IMR-90 (cell line): ENCODE measurements at regions not wholly inside any gene's neighbourhood (a gene's known extent, or its start where the extent isn't known, plus 50 kb on each side); places are given as distances from the start of the nearest gene placed in this dataset.

Source experiments
- ATAC-seq: fragments of 200-7000 bp; cut with Tn5 transposase; 2 replicates; pipeline ENCODE4 v1.9.1; 2020; ENCODE audit warnings: low read depth, mild to moderate bottlenecking, moderate library complexity
- BruUV-seq: library from RNA; stranded (reverse); fragments of 400-500 nt; replicated peaks from 2 replicates; lab custom pipeline; 2021; lab: Mats Ljungman, UMichigan
- CTCF ChIA-PET: fragments of 300-600 bp; formaldehyde crosslinking; extraction: SDS; loops from one replicate; lab custom pipeline; 2021; ENCODE audit warnings: antibody characterized with exemption; lab: Yijun Ruan, JAX
- POLR2A ChIA-PET: fragments of 300-600 bp; sonication (Branson Sonifier 250); formaldehyde crosslinking; loops from one replicate; lab custom pipeline; 2022; ENCODE audit warnings: antibody characterized with exemption; ENCODE audit not compliant: unreplicated experiment; lab: Charles Lee
- DNase-seq: peaks from one replicate; pipeline ENCODE4 v3.0.0; 2013
- H2AFZ ChIP-seq: replicated peaks from 2 replicates; pipeline ENCODE3; 2013; ENCODE audit warnings: low read length, mild to moderate bottlenecking; ENCODE audit not compliant: poor library complexity
- H2AK5ac ChIP-seq: 2 replicates; pipeline ENCODE4 v1.6.1; 2013; ENCODE audit warnings: low read depth, low read length, inconsistent platforms
- H2AK9ac ChIP-seq: replicated peaks from 2 replicates; pipeline ENCODE3; 2013; ENCODE audit warnings: mild to moderate bottlenecking, low read depth, low read length, moderate library complexity; ENCODE audit not compliant: poor library complexity
- H2BK120ac ChIP-seq: 2 replicates; pipeline ENCODE4 v1.6.1; 2013; ENCODE audit warnings: low read depth, low read length, inconsistent platforms
- H2BK15ac ChIP-seq: 3 replicates; pipeline ENCODE4 v1.6.1; 2013; ENCODE audit warnings: low read depth, low read length, inconsistent platforms
- H2BK20ac ChIP-seq: 2 replicates; pipeline ENCODE4 v1.6.1; 2013; ENCODE audit warnings: low read depth, mild to moderate bottlenecking, inconsistent platforms, low read length, moderate library complexity
- H2BK5ac ChIP-seq: 2 replicates; pipeline ENCODE4 v1.6.1; 2013; ENCODE audit warnings: mild to moderate bottlenecking, low read depth, low read length, inconsistent platforms; ENCODE audit not compliant: poor library complexity, severe bottlenecking
- H3K14ac ChIP-seq: replicated peaks from 2 replicates; pipeline ENCODE4 v1.6.1; 2013; ENCODE audit warnings: low read depth, low read length, inconsistent platforms
- H3K18ac ChIP-seq: 2 replicates; pipeline ENCODE4 v1.6.1; 2013; ENCODE audit warnings: low read depth, low read length, control low read depth
- H3K23ac ChIP-seq: 2 replicates; pipeline ENCODE4 v1.6.1; 2013; ENCODE audit warnings: low read depth, low read length, inconsistent platforms
- H3K27ac ChIP-seq: 2 replicates; pipeline ENCODE4 v1.5.1; 2013; ENCODE audit warnings: mild to moderate bottlenecking, control low read depth, low read length; ENCODE audit not compliant: insufficient read depth
- H3K27me3 ChIP-seq: 2 replicates; pipeline ENCODE4 v1.6.1; 2013; ENCODE audit warnings: low read length; ENCODE audit not compliant: control insufficient read depth, insufficient read depth
- H3K36me3 ChIP-seq: 2 replicates; pipeline ENCODE4 v1.6.1; 2013; ENCODE audit warnings: low read length, mixed read lengths; ENCODE audit not compliant: control insufficient read depth, insufficient read depth
- H3K4ac ChIP-seq: 2 replicates; pipeline ENCODE4 v1.6.1; 2013; ENCODE audit warnings: low read depth, low read length, inconsistent platforms
- H3K4me1 ChIP-seq: 2 replicates; pipeline ENCODE4 v1.6.1; 2013; ENCODE audit warnings: low read length, mixed read lengths; ENCODE audit not compliant: control insufficient read depth, insufficient read depth
- H3K4me2 ChIP-seq: 2 replicates; pipeline ENCODE4 v1.6.1; 2013; ENCODE audit warnings: low read depth, mild to moderate bottlenecking, control low read depth, low read length, moderate library complexity
- H3K4me3 ChIP-seq: 2 replicates; pipeline ENCODE4 v1.5.1; 2013; ENCODE audit warnings: low read depth, mild to moderate bottlenecking, control low read depth, low read length, moderate library complexity; ENCODE audit not compliant: insufficient read depth
- H3K56ac ChIP-seq: 2 replicates; pipeline ENCODE4 v1.6.1; 2013; ENCODE audit warnings: low read length, inconsistent platforms; ENCODE audit not compliant: insufficient read depth; ENCODE audit errors: extremely low read depth
- H3K79me1 ChIP-seq, 2 experiments: 2 replicates each; pipeline ENCODE4 v1.6.1; 2013; ENCODE audit warnings: low read length in 2 of 2, inconsistent platforms in 1 of 2, low read depth in 1 of 2
- H3K9ac ChIP-seq: 2 replicates; pipeline ENCODE4 v1.6.1; 2013; ENCODE audit warnings: low read depth, low read length, control low read depth
- H3K9me1 ChIP-seq: 2 replicates; pipeline ENCODE4 v1.6.1; 2013; ENCODE audit warnings: low read length, inconsistent platforms; ENCODE audit not compliant: insufficient read depth
- H3K9me3 ChIP-seq: 2 replicates; pipeline ENCODE4 v1.6.1; 2013; ENCODE audit warnings: low read length; ENCODE audit not compliant: control insufficient read depth, insufficient read depth
- H4K20me1 ChIP-seq: 2 replicates; pipeline ENCODE4 v1.6.1; 2013; ENCODE audit warnings: low read length, inconsistent platforms; ENCODE audit not compliant: insufficient read depth
- H4K5ac ChIP-seq: 2 replicates; pipeline ENCODE4 v1.6.1; 2013; ENCODE audit warnings: mild to moderate bottlenecking, low read depth, low read length, control low read depth
- H4K8ac ChIP-seq, 2 experiments: 2 replicates each; pipeline ENCODE4 v1.6.1; 2013; ENCODE audit warnings: low read depth in 2 of 2, low read length in 2 of 2, control low read depth in 1 of 2, inconsistent platforms in 1 of 2
- H4K91ac ChIP-seq: 2 replicates; pipeline ENCODE4 v1.6.1; 2013; ENCODE audit warnings: low read depth, low read length, inconsistent platforms; ENCODE audit not compliant: insufficient read depth
- BHLHE40 ChIP-seq: fragments of 150-350 bp; IDR thresholded peaks from 2 replicates; pipeline ENCODE4 v1.6.1; 2016; ENCODE audit warnings: mild to moderate bottlenecking, low read depth, low read length
- CEBPB ChIP-seq: IDR thresholded peaks from 2 replicates; pipeline ENCODE4 v1.6.1; 2012; ENCODE audit warnings: low read depth, low read length, improper control_type of control experiment
- CHD1 ChIP-seq: IDR thresholded peaks from 2 replicates; pipeline ENCODE4 v1.6.1; 2012; ENCODE audit warnings: low read depth, low read length, improper control_type of control experiment
- CTCF ChIP-seq: conservative IDR thresholded peaks from 2 replicates; pipeline ENCODE4 v1.5.1; 2012; ENCODE audit warnings: mild to moderate bottlenecking, low read depth, low read length, improper control_type of control experiment
- ELK1 ChIP-seq: fragments of 150-350 bp; IDR thresholded peaks from 2 replicates; pipeline ENCODE4 v1.6.1; 2016; ENCODE audit warnings: low read depth, mild to moderate bottlenecking, low read length, moderate library complexity, borderline replicate concordance
- FOS ChIP-seq: fragments of 150-350 bp; IDR thresholded peaks from 2 replicates; pipeline ENCODE4 v1.6.1; 2016; ENCODE audit warnings: low read depth, low read length
- MAFK ChIP-seq: IDR thresholded peaks from 2 replicates; pipeline ENCODE4 v1.6.1; 2012; ENCODE audit warnings: low read depth, low read length, improper control_type of control experiment
- MAZ ChIP-seq: IDR thresholded peaks from 2 replicates; pipeline ENCODE4 v1.6.1; 2012; ENCODE audit warnings: low read depth, mild to moderate bottlenecking, low read length, improper control_type of control experiment, moderate library complexity, borderline replicate concordance
- MXI1 ChIP-seq: IDR thresholded peaks from 2 replicates; pipeline ENCODE4 v1.6.1; 2012; ENCODE audit warnings: low read depth, mild to moderate bottlenecking, low read length, moderate library complexity, borderline replicate concordance
- NFE2L2 ChIP-seq: fragments of 150-350 bp; IDR thresholded peaks from 2 replicates; pipeline ENCODE4 v1.6.1; 2016; ENCODE audit warnings: low read depth, mild to moderate bottlenecking, low read length
- POLR2A ChIP-seq: IDR thresholded peaks from 2 replicates; pipeline ENCODE4 v1.6.1; 2012; ENCODE audit warnings: mild to moderate bottlenecking, low read depth, low read length
- RAD21 ChIP-seq: IDR thresholded peaks from 2 replicates; pipeline ENCODE4 v1.6.1; 2012; ENCODE audit warnings: low read length, improper control_type of control experiment
- RCOR1 ChIP-seq: IDR thresholded peaks from 2 replicates; pipeline ENCODE4 v1.6.1; 2012; ENCODE audit warnings: mild to moderate bottlenecking, low read length, improper control_type of control experiment; ENCODE audit not compliant: insufficient replicate concordance
- RFX5 ChIP-seq: IDR thresholded peaks from 2 replicates; pipeline ENCODE4 v1.8.0; 2012; ENCODE audit warnings: low read depth, mild to moderate bottlenecking, low read length, moderate library complexity
- SMC3 ChIP-seq: fragments of 150-350 bp; IDR thresholded peaks from 2 replicates; pipeline ENCODE4 v1.6.1; 2016; ENCODE audit warnings: low read depth, mild to moderate bottlenecking, antibody characterized with exemption, low read length, moderate library complexity
- WGBS, 2 experiments: methylation state at CpG; one replicate each; pipeline versions ENCODE4 v1.1.5 to v1.1.7; 2013; ENCODE audit warnings: missing lambda C conversion rate in 2 of 2; ENCODE audit not compliant: insufficient read length in 1 of 2; ENCODE audit errors: extremely low coverage in 2 of 2; 5-methylcytosine and 5-hydroxymethylcytosine counted together
- dilution Hi-C: fragments of 300-500 bp; cut with HindIII; formaldehyde crosslinking; loops from one replicate; pipeline ENCODE4 v1.14.3; 2018; ENCODE audit warnings: low sequenced_read_pairs; ENCODE audit not compliant: unreplicated experiment
- in situ Hi-C: fragments of 300-500 bp; cut with MboI; formaldehyde crosslinking; loops from 3 replicates; pipeline ENCODE4 v1.14.3; 2019; ENCODE audit warnings: low sequenced_read_pairs, inconsistent platforms, mixed read lengths
- intact Hi-C: fragments of 100-400 bp; cut with micrococcal nuclease; formaldehyde crosslinking; loops from 2 replicates; pipeline ENCODE4 v1.10.0; 2022
- TF ChIP-seq, protein P1 (sequence below): fragments of 150-350 bp; IDR thresholded peaks from 2 replicates; pipeline ENCODE4 v1.6.1; 2017; ENCODE audit warnings: mild to moderate bottlenecking, antibody characterized with exemption, low read length, low read depth

- peak overlapping the region; percentile 68; the same call in 1 of the 2 replicates for H3K18ac ChIP-seq
- CTCF ChIA-PET: no interaction called here
- H3K9me1 ChIP-seq: peaks cover 6% of the 10 kb centered on the region
These were observed 181.1 kb downstream of the TGFB2 start for GRCh38 chr1:218526198-218526580.

More at GRCh38 chr1:218526198-218526580, 181.1 kb downstream of the TGFB2 start:
- H3K56ac ChIP-seq: no peak overlapping the region
- WGBS, 2 experiments: no CpG with 5 or more reads among the region's 1 CpG
- no peak overlapping the region for H2BK20ac ChIP-seq
- POLR2A ChIA-PET: no interaction called here
- H3K9ac ChIP-seq: no peak overlapping the region
- no peak overlapping the region for H2BK15ac ChIP-seq
- H3K27ac ChIP-seq: no peak overlapping the region
- intact Hi-C loops: no loop called here
- peak overlapping the region; percentile 72; the same call in 1 of the 2 replicates for H3K4ac ChIP-seq
- no peaks in the 10 kb centered on the region for H3K9me3 ChIP-seq
- no peak overlapping the region; a peak in 1 of 4 replicates for H4K8ac ChIP-seq
- H4K91ac ChIP-seq: no peak overlapping the region; the same call in 1 of the 2 replicates
- DNase-seq (no peak), ATAC-seq (no peak)
- no peak overlapping the region for H2BK120ac ChIP-seq
- dilution Hi-C loops: no loop called here
- H3K23ac ChIP-seq: no peak overlapping the region
- no peaks in the 10 kb centered on the region for H3K27me3 ChIP-seq
- H3K36me3 ChIP-seq: no peaks in the 10 kb centered on the region
- H3K14ac ChIP-seq: no peak overlapping the region
- H4K5ac ChIP-seq: no peak overlapping the region
- peaks cover 15% of the 10 kb centered on the region for H3K4me1 ChIP-seq
- no TSS peak for BruUV-seq
- H2AK9ac ChIP-seq: no peak overlapping the region
- TF ChIP-seq CTCF: no peak
- TF ChIP-seq CHD1: no peak
- TF ChIP-seq, protein P1, sequence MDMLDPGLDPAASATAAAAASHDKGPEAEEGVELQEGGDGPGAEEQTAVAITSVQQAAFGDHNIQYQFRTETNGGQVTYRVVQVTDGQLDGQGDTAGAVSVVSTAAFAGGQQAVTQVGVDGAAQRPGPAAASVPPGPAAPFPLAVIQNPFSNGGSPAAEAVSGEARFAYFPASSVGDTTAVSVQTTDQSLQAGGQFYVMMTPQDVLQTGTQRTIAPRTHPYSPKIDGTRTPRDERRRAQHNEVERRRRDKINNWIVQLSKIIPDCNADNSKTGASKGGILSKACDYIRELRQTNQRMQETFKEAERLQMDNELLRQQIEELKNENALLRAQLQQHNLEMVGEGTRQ: no peak
- no peak for TF ChIP-seq MXI1
- TF ChIP-seq NFE2L2: no peak
- TF ChIP-seq ELK1: no peak
- TF ChIP-seq MAFK: no peak
- no peak for TF ChIP-seq SMC3
- no peak for TF ChIP-seq POLR2A
- TF ChIP-seq CEBPB: no peak
- TF ChIP-seq RFX5: no peak
- TF ChIP-seq RCOR1: no peak
- TF ChIP-seq FOS: no peak
- TF ChIP-seq RAD21: no peak
- TF ChIP-seq BHLHE40: no peak
- no peak for TF ChIP-seq MAZ
- H3K79me1 ChIP-seq: no peaks in the 10 kb centered on the region
- no peak overlapping the region for H2BK5ac ChIP-seq
- no peak overlapping the region for H3K4me2 ChIP-seq
- H4K20me1 ChIP-seq: no peaks in the 10 kb centered on the region
- no peak overlapping the region for H3K4me3 ChIP-seq
- in situ Hi-C loops: no loop called here
- H2AK5ac ChIP-seq: peak overlapping the region; percentile 79; the same call in 1 of the 2 replicates
- no peak overlapping the region for H2AFZ ChIP-seq
